ENCODE measurements at regions not wholly inside any gene's neighbourhood (a gene's known extent, or its start where the extent isn't known, plus 50 kb on each side); places are given as distances from the start of the nearest gene placed in this dataset.

DNA sequence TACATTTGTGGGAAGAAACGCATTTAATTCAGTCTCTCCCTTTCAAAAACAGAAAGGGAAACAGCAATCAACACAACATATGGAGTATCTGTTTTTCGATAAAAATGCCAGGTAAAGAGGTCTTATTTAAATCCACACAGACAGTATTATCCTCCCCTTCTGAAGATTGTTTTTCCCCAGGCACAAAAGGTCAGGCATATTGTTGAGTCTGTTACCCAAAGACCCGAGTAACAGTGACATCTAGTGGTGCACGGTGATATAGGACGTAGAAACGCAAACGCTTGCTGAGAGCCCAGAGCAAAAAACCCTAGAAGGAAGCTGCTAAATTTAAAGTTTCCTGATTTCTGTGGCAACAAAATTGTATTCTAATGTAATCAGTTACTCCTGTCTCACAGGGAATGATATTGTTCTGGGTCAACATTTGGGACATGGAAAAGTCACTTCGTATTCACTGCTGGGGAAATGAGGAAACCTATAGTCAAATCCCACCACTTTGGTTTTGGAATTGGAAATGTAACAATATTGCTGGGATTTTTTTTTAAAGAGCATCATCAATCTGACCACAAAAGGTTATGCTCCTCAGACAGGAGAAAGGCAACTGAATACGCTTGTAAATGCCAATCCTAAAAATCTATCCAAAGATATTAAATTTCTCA is 312.7 kb upstream of the CCDC54 start:
- TF ChIP-seq CTCF (IDR thresholded peaks at IDR 0.05) = peak; percentile 85
- TF ChIP-seq ZFX (IDR thresholded peaks at IDR 0.05; ENCODE audit: borderline replicate concordance) = no peak

All from 22Rv1 (cell line).